Upper lobe of right lung (tissue), 1 donor: ENCODE measurements at regions not wholly inside any gene's neighbourhood (a gene's known extent, or its start where the extent isn't known, plus 50 kb on each side); places are given as distances from the start of the nearest gene placed in this dataset.

Source experiments
- ATAC-seq: fragments of 200-7000 bp; cut with Tn5 transposase; one replicate; pipeline ENCODE4 v1.9.1; 2020; ENCODE audit warnings: mild to moderate bottlenecking, moderate library complexity
- DNase-seq: peaks from one replicate; pipeline ENCODE4 v3.0.0-alpha.2; 2020
- H3K27ac ChIP-seq: fragments of 200-600 bp; one replicate; pipeline ENCODE4 v1.8.0; 2022
- H3K27me3 ChIP-seq: fragments of 200-600 bp; one replicate; pipeline ENCODE4 v1.8.0; 2022; ENCODE audit warnings: mild to moderate bottlenecking
- H3K36me3 ChIP-seq: fragments of 200-600 bp; one replicate; pipeline ENCODE4 v1.8.0; 2022
- H3K4me1 ChIP-seq: fragments of 200-600 bp; one replicate; pipeline ENCODE4 v1.8.0; 2022
- H3K4me3 ChIP-seq: fragments of 200-600 bp; one replicate; pipeline ENCODE4 v1.8.0; 2022; ENCODE audit warnings: mild to moderate bottlenecking
- H3K9me3 ChIP-seq: fragments of 200-600 bp; one replicate; pipeline ENCODE4 v1.8.0; 2022
- intact Hi-C: fragments of 100-400 bp; cut with DNase I; formaldehyde crosslinking; loops from one replicate; pipeline ENCODE4 v1.11.0; 2022
- TF ChIP-seq, protein P1 (sequence below): fragments of 200-600 bp; IDR thresholded peaks from one replicate; pipeline ENCODE4 v1.8.0; 2022; ENCODE audit warnings: antibody characterized with exemption
- donor health status: DM: no; HTN: yes; CAD: no; lungs with severe emphysema.

DNA sequence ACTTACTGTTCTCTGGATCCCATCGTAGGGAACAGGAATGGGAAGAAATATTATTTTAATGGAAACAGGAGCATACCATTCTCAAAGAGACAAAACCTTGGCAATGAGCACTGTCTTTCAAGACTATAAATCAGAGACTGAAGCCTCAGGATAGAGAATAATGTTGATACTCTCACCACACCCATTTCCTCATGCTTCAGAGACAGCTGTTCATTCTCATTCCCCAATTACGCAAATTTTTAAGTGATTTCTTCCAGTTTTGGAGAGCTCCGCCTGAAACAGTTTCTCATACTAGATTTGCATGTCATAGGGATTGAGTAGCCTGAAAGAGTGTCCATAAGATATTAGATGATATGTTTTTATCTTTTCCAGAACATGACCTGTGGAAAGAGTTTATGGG, 290.5 kb upstream of the RASA1 start:
- ATAC-seq = peak; percentile 55

DNA sequence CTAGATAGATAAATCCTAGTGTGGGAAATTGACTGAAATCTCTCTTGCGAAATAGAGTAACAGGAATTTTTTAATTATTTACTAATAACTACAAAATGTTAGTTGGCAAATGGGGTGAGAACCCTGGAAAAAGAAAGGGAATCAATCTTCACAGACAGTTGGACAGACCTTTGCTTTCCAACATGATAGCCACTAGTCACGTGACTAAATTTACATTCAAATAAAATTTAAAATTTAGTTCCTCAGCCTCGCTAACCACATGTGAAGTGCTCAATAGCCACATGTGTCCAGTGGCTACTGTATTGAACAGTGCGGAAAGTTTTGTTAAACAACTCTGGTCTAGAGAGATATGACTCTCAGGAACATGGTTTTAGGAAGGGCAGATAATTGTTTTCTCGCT, 289.9 kb upstream of the RASA1 start:
- TF ChIP-seq, protein P1, sequence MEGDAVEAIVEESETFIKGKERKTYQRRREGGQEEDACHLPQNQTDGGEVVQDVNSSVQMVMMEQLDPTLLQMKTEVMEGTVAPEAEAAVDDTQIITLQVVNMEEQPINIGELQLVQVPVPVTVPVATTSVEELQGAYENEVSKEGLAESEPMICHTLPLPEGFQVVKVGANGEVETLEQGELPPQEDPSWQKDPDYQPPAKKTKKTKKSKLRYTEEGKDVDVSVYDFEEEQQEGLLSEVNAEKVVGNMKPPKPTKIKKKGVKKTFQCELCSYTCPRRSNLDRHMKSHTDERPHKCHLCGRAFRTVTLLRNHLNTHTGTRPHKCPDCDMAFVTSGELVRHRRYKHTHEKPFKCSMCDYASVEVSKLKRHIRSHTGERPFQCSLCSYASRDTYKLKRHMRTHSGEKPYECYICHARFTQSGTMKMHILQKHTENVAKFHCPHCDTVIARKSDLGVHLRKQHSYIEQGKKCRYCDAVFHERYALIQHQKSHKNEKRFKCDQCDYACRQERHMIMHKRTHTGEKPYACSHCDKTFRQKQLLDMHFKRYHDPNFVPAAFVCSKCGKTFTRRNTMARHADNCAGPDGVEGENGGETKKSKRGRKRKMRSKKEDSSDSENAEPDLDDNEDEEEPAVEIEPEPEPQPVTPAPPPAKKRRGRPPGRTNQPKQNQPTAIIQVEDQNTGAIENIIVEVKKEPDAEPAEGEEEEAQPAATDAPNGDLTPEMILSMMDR = no peak
- Histone ChIP-seq H3K27me3 (no peaks in the 10 kb centered on the region), H3K9me3 (no peaks in the 10 kb centered on the region), H3K4me3 (no peak overlapping the region), H3K27ac (no peak overlapping the region), H3K36me3 (no peaks in the 10 kb centered on the region), H3K4me1 (peaks cover 14% of the 10 kb centered on the region)
- ATAC-seq = no peak
- intact Hi-C loops = no loop called here
- DNase-seq = no peak

More for the DNA sequence above, 290.5 kb upstream of the RASA1 start:
- peaks cover 14% of the 10 kb centered on the region for H3K4me1 ChIP-seq
- TF ChIP-seq, protein P1 = no peak
- no peaks in the 10 kb centered on the region for H3K9me3 ChIP-seq
- H3K27me3 ChIP-seq = no peaks in the 10 kb centered on the region
- no peak for DNase-seq
- no peaks in the 10 kb centered on the region for H3K36me3 ChIP-seq
- H3K4me3 ChIP-seq = no peak overlapping the region
- intact Hi-C loops = no loop called here
- H3K27ac ChIP-seq = no peak overlapping the region

DNA sequence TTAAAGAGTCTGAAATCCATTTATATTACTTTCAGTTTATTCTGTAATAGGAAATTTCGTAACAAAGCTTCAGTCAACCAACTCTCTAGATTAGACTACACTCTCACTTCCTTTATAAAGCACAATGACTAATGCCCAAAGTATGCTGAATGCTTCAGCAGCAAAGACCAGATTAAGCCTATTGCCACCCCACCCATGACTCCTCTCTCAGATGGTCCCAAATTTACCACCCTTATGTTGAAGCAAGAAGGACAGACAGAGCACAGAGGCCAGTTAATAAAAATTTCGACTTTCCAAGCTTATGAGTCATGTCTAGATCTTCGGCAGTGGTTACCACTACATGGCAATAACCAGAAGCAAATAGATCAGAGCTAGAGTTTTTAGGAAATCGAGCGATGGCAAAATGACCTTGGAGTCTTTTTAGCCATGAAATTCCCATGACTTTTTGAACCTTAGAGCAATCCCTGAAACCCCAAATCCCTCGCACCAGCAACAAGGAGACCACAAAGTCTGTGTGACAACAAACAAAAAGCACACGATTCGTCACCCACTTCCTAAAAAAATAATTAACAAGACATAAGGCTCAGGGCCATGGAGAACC, 287.8 kb upstream of the RASA1 start:
- intact Hi-C loops = no loop called here
- peak; percentile 91 for ATAC-seq
- Histone ChIP-seq H3K36me3 (no peaks in the 10 kb centered on the region), H3K27me3 (no peaks in the 10 kb centered on the region), H3K4me3 (no peak overlapping the region), H3K27ac (peak overlapping the region; percentile 71), H3K9me3 (no peaks in the 10 kb centered on the region), H3K4me1 (peaks cover 14% of the 10 kb centered on the region)
- DNase-seq = no peak
- TF ChIP-seq, protein P1 = no peak

DNA sequence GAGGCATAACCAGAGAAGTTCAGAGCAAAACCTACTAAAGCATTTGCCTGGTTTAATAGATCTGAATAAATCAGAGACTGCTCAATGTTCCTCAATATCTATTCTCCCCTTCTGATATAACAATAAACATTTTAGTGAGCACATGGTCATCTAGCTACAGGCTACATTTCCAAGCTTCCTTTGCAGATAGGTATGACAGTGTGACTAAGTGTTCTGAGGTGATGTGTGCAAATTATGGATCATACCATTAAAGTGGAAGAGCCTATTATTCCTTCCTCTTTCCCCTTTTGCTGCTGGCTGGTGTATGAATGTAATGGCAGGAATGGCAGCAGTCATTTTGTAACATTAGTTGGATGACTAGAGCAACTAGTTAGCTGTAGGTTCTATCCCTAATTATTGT, 285.8 kb upstream of the RASA1 start:
- Histone ChIP-seq H3K4me3 (no peak overlapping the region), H3K27ac (no peak overlapping the region), H3K4me1 (peaks cover 9% of the 10 kb centered on the region), H3K27me3 (no peaks in the 10 kb centered on the region), H3K36me3 (no peaks in the 10 kb centered on the region), H3K9me3 (no peaks in the 10 kb centered on the region)
- TF ChIP-seq, protein P1 = no peak
- DNase-seq (no peak), ATAC-seq (no peak)
- intact Hi-C loops = no loop called here

DNA sequence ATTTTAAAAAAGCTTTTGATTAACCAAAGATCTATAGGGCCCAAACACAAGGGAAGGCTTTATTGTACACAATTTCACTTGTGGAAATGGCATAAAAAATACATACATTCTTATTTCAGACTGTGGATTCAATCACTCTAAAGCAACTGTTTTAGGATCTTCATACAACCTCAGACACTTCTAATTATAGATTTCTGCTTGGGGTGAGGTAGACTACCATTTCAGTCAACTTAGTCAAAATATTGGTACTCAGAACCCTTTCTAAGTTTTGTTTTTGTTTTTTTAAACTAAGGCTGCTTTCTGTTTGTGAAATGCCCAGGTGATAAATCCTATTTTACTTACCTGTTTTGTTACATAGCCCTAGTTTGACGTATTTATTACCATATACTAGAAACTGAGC, 284.5 kb upstream of the RASA1 start:
- ATAC-seq = no peak
- Histone ChIP-seq H3K36me3 (no peaks in the 10 kb centered on the region), H3K9me3 (no peaks in the 10 kb centered on the region), H3K4me1 (no peaks in the 10 kb centered on the region), H3K27me3 (no peaks in the 10 kb centered on the region), H3K27ac (no peak overlapping the region), H3K4me3 (no peak overlapping the region)
- TF ChIP-seq, protein P1 = no peak
- no peak for DNase-seq
- intact Hi-C loops = no loop called here

DNA sequence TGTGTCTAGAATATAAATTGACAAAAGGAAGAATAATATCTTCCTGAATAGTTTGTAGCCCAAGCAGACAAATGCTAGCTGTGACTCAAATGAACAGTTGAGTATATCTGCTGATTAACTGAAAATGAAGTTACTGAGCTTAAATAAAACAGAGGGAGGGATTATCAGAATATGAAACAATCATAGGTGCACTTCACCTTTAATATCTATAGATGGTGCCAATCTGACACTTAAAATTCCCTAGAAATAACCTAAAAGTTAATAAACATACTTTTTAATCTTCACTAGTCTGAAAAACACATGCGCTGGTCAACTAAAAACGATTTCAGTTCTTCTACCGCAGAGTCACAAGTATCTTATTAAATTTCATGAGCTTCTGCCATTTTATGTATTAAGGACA, 280.8 kb upstream of the RASA1 start:
- H3K27ac ChIP-seq = no peak overlapping the region
- TF ChIP-seq, protein P1 = no peak
- no peak for ATAC-seq
- H3K36me3 ChIP-seq = no peaks in the 10 kb centered on the region
- H3K27me3 ChIP-seq = no peaks in the 10 kb centered on the region
- no peak overlapping the region for H3K4me3 ChIP-seq
- intact Hi-C loops = no loop called here
- DNase-seq = no peak
- no peaks in the 10 kb centered on the region for H3K4me1 ChIP-seq
- H3K9me3 ChIP-seq = no peaks in the 10 kb centered on the region
